Stimulated activated CD8-positive, alpha-beta memory T cell treated with anti-CD3 and anti-CD28 coated beads, Interleukin-4, amount 100 ng/mL, for 48 hours (primary cell): ENCODE measurements at regions not wholly inside any gene's neighbourhood (a gene's known extent, or its start where the extent isn't known, plus 50 kb on each side); places are given as distances from the start of the nearest gene placed in this dataset.
"Not testable (repeated sequence)": the region's sequence is repeated elsewhere in the genome, so short reads cannot be mapped to it uniquely, and the experiment has no call there.

Source experiments
- DNase-seq: peaks from one replicate; pipeline ENCODE4 v3.0.0-alpha.2; 2020

- no peak for DNase-seq
Measured at GRCh38 chr4:170682558-170683294, 593.0 kb upstream of the AADAT start.

GRCh38 chr4:170682087-170682486 lies 592.3 kb upstream of the AADAT start:
- DNase-seq, result not testable (repeated sequence)

GRCh38 chr4:170675568-170676262 lies 586.0 kb upstream of the AADAT start:
- DNase-seq, result no peak

DNA sequence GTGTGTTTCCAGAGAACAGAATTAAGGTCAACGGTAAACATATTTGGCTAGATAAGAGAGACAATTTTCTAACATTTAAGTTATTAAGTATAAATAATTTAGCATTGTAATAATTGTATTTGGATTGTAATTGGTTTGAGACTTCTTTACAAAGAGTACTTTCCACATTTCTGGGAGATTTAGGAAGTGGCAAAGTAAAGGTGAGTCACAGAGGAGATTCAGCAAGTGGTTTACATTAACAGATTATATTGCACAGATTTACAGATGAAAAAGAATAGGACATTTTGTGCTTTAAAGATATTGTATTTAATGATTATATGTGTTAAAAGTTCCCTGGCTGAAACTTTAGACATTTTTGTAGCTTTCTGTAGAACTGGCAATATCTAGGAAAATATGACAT lies 584.4 kb upstream of the AADAT start:
- no peak for DNase-seq

GRCh38 chr4:170672381-170672965 lies 582.7 kb upstream of the AADAT start:
- no peak for DNase-seq

- no peak for DNase-seq
Measured at GRCh38 chr4:170671171-170671570, 581.4 kb upstream of the AADAT start.

DNA sequence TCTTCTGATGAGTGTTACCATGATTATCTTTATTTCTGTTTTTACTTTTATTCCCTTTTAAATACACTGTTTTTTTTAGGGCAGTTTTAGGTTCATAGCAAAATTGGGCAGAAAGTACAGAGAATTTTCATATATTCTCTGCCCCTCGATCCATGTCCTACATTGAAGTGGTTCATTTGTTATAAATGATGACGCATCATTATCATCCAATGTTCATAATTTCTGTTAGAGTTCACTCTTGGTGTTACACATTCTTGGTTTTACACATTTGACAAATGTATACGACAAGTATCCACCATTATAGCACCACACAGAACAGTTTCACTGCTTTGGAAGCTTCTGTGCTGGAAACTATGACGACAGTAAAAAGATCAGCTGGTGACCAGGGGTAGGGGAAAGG lies 578.1 kb upstream of the AADAT start:
- no peak for DNase-seq

DNA sequence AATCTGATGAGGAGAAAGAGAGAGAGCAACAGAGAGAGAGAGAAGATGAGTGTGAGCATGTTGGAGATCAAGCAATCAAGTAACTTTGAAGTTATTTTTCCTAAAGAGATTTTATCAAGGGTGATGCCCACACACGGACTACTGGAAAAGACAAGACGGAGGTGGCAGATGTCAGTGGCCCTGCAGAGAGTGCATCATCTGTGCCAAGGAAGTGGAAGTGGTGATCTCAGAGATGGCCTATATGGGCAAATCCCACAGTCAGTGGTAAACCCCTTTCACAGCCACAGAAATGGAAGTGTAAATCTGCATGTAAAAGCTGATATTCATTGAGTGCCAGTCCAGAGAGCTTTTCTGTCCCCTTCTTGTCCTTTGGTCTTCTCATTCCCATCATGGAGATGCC lies 577.2 kb upstream of the AADAT start:
- DNase-seq, result no peak

GRCh38 chr4:170662250-170662649 lies 572.5 kb upstream of the AADAT start:
- no peak for DNase-seq

- DNase-seq, result no peak
Measured at GRCh38 chr4:170657761-170658160, 568.0 kb upstream of the AADAT start.

GRCh38 chr4:170656506-170656905 lies 566.8 kb upstream of the AADAT start:
- no peak for DNase-seq

DNA sequence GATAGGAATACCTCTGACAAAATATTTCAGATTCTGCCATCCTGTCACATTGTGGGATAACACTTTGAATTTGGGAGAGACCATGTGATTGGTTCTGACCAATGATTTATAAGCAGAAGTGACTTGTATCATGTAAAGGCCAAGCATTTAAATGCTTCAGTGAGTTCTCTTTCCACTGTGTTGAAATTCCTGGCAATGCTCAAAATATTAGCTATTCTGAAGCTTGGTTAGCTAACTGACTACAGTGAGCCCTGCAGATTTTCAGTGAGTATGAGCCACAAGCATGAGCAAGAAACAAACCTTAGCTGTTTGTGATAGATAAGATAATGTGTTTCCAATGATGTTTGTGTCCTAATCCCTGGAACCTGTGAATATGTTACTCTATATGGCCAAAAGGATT lies 562.8 kb upstream of the AADAT start:
- no peak for DNase-seq

- no peak for DNase-seq
Measured at GRCh38 chr4:170651786-170652185, 562.0 kb upstream of the AADAT start.

DNA sequence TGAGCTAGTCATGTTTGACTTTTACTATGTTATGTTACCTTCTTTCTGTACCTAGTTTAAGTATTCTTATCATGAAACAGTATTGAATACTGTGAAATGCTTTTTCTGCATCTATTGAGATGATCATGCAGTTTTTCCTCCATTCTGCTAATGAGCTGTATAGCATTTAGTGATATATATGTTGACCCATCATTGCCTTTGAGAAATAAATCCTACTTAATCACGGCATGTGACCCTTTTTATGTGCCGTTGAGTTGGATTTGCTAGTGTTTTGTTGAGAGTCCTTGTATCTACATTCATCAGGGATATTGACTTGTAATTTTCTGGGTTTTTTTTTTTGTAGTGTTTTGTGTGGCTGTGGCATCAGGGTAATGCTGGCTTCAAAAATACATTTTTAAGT lies 537.7 kb upstream of the AADAT start:
- DNase-seq, result no peak

- DNase-seq, result no peak
Measured at GRCh38 chr4:170623899-170624298, 534.1 kb upstream of the AADAT start.

- no peak for DNase-seq
Measured at GRCh38 chr4:170610434-170610833, 520.7 kb upstream of the AADAT start.

GRCh38 chr4:170599894-170600293 lies 510.1 kb upstream of the AADAT start:
- no peak for DNase-seq

DNA sequence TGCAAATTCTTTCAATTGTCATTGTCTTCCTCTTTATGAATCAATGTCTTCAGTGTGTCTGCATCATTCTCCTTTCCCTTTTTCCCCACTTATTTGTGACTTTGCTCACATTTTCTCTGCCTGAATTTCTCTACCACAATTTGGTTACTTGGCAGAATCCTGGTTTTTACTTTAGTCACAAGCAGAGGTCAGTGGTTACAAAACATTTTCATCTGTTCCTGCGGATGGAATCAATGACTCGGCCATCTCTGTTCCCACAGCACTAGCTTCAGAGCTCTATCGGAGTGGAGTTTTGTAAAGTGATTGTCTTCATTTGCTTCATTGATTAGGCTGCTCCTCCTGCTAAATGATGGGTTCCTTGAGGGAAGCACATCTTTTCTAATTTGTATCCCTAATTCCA lies 501.3 kb upstream of the AADAT start:
- DNase-seq, result no peak

GRCh38 chr4:170589597-170590191 lies 499.9 kb upstream of the AADAT start:
- DNase-seq, result no peak

GRCh38 chr4:170581969-170582368 lies 492.2 kb upstream of the AADAT start:
- no peak for DNase-seq

GRCh38 chr4:170581322-170581721 lies 491.6 kb upstream of the AADAT start:
- DNase-seq, result no peak

DNA sequence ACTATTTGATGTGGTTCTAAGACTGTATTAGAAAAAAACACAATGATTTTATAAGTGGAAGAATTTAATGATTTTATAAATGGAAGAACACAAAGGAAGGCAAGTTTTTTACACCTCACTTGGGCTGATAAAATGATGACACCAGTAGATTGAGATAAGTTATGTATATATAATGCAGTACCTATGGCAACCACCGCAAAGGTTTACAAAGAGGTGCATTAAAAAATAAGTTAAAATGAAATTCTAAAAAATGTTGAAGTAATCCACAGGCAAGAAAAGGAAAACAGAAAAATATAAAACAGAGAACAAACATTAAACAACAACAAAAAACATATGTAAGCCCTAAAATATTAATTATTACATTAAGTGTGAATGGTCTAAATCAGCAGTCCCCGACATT lies 490.9 kb upstream of the AADAT start:
- no peak for DNase-seq

DNA sequence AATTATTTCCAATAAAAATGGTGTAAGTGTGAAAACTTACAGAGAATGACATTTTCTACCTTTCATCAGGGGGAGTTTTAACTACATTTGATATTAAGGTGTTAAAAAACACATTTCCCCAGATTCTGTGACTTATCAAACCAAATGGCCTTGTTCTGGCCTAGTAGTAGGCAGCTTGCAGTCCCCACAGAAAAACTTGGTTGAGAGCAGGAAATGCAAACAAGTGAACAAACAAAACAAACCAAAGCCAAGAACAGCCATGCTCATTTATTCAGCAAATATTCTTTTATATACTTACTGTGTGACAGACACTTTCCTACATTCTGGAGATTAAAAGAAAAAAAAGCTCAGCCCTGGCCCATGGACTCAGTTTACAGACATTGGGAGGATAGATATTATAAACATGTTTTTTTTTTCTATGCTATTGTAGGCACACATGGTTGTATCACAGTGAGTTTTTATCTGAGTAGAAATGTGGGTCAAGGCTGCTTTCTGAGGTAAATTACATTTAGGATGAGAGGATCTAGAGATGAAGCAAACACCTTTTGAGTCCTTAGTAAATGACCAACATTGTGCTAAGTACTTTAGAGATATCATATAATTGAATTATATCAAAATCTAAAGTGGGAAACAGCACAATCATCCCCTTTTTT lies 449.2 kb upstream of the AADAT start:
- no peak for DNase-seq
